ENCODE measurements at regions not wholly inside any gene's neighbourhood (a gene's known extent, or its start where the extent isn't known, plus 50 kb on each side); places are given as distances from the start of the nearest gene placed in this dataset.

- TF ChIP-seq POLR2A (IDR thresholded peaks at IDR 0.05): no peak
- no peak for TF ChIP-seq CTCF (IDR thresholded peaks at IDR 0.05)
Measured at GRCh38 chr1:182189535-182190066, 128.1 kb upstream of the ZNF648 start.
